CD4-positive, alpha-beta T cell treated with Interferon gamma for 1 hour (primary cell): ENCODE measurements at regions not wholly inside any gene's neighbourhood (a gene's known extent, or its start where the extent isn't known, plus 50 kb on each side); places are given as distances from the start of the nearest gene placed in this dataset.
"Not testable (repeated sequence)": the region's sequence is repeated elsewhere in the genome, so short reads cannot be mapped to it uniquely, and the experiment has no call there.

Experiments
- DNase-seq: peaks from one replicate; pipeline ENCODE4 v3.0.0-alpha.2; 2020

- no peak for DNase-seq
These were observed 135.4 kb upstream of the APCDD1 start for GRCh38 chr18:10319026-10319425.

- DNase-seq, result no peak
These were observed 134.4 kb upstream of the APCDD1 start for GRCh38 chr18:10319914-10320600.

GRCh38 chr18:10320791-10321190, 133.6 kb upstream of the APCDD1 start:
- DNase-seq, result no peak

GRCh38 chr18:10321576-10321975, 132.9 kb upstream of the APCDD1 start:
- DNase-seq, result no peak

- DNase-seq, result no peak
These were observed 132.4 kb upstream of the APCDD1 start for GRCh38 chr18:10322004-10322403.

- DNase-seq, result no peak
These were observed 132.0 kb upstream of the APCDD1 start for GRCh38 chr18:10322435-10322834.

GRCh38 chr18:10329101-10329500, 125.3 kb upstream of the APCDD1 start:
- no peak for DNase-seq

GRCh38 chr18:10330428-10330827, 124.0 kb upstream of the APCDD1 start:
- DNase-seq, result no peak

GRCh38 chr18:10332452-10332851, 122.0 kb upstream of the APCDD1 start:
- DNase-seq, result no peak

GRCh38 chr18:10336749-10337350, 117.6 kb upstream of the APCDD1 start:
- DNase-seq, result no peak

- no peak for DNase-seq
These were observed 113.6 kb upstream of the APCDD1 start for GRCh38 chr18:10340821-10341220.

- no peak for DNase-seq
These were observed 110.7 kb upstream of the APCDD1 start for GRCh38 chr18:10343778-10344177.

- no peak for DNase-seq
These were observed 107.6 kb upstream of the APCDD1 start for GRCh38 chr18:10346749-10347415.

GRCh38 chr18:10349561-10349960, 104.9 kb upstream of the APCDD1 start:
- no peak for DNase-seq

- DNase-seq, result no peak
These were observed 103.8 kb upstream of the APCDD1 start for GRCh38 chr18:10350661-10351060.

GRCh38 chr18:10351219-10351818, 103.1 kb upstream of the APCDD1 start:
- DNase-seq, result no peak

GRCh38 chr18:10351858-10352257, 102.6 kb upstream of the APCDD1 start:
- DNase-seq, result no peak

GRCh38 chr18:10352671-10353070, 101.8 kb upstream of the APCDD1 start:
- DNase-seq, result no peak

GRCh38 chr18:10353791-10354190, 100.6 kb upstream of the APCDD1 start:
- no peak for DNase-seq

- DNase-seq, result no peak
These were observed 100.1 kb upstream of the APCDD1 start for GRCh38 chr18:10354241-10354811.

GRCh38 chr18:10354890-10355289, 99.5 kb upstream of the APCDD1 start:
- DNase-seq, result no peak

- not testable (repeated sequence) for DNase-seq
These were observed 97.4 kb upstream of the APCDD1 start for GRCh38 chr18:10356999-10357398.

- DNase-seq, result no peak
These were observed 92.8 kb upstream of the APCDD1 start for GRCh38 chr18:10361660-10362059.
